ENCODE measurements at regions not wholly inside any gene's neighbourhood (a gene's known extent, or its start where the extent isn't known, plus 50 kb on each side); places are given as distances from the start of the nearest gene placed in this dataset.

- TF ChIP-seq, protein P1, sequence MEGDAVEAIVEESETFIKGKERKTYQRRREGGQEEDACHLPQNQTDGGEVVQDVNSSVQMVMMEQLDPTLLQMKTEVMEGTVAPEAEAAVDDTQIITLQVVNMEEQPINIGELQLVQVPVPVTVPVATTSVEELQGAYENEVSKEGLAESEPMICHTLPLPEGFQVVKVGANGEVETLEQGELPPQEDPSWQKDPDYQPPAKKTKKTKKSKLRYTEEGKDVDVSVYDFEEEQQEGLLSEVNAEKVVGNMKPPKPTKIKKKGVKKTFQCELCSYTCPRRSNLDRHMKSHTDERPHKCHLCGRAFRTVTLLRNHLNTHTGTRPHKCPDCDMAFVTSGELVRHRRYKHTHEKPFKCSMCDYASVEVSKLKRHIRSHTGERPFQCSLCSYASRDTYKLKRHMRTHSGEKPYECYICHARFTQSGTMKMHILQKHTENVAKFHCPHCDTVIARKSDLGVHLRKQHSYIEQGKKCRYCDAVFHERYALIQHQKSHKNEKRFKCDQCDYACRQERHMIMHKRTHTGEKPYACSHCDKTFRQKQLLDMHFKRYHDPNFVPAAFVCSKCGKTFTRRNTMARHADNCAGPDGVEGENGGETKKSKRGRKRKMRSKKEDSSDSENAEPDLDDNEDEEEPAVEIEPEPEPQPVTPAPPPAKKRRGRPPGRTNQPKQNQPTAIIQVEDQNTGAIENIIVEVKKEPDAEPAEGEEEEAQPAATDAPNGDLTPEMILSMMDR (IDR thresholded peaks at IDR 0.05): no peak
- Histone ChIP-seq H3K4me3 (no peak overlapping the region), H3K9me3 (no peaks in the 10 kb centered on the region), H3K4me1 (no peaks in the 10 kb centered on the region), H3K27me3 (no peaks in the 10 kb centered on the region), H3K36me3 (no peaks in the 10 kb centered on the region), H3K27ac (no peak overlapping the region)
- ATAC-seq (no peak), DNase-seq (no peak)
- intact Hi-C loops (cut with DNase I): no loop called here
- WGBS (ENCODE audit: insufficient coverage, low coverage, low lambda C conversion rate, missing lambda C conversion rate): 64% methylated on average over 1 of the region's 1 CpG
Measured at GRCh38 chrX:122586831-122587230, 597.2 kb upstream of the GRIA3 start.

- H3K4me1 ChIP-seq: no peaks in the 10 kb centered on the region
- H3K4me3 ChIP-seq: no peak overlapping the region
- no peaks in the 10 kb centered on the region for H3K9me3 ChIP-seq
- intact Hi-C loops (cut with DNase I): no loop called here
- TF ChIP-seq, protein P1 (IDR thresholded peaks at IDR 0.05): no peak
- no peak for TF ChIP-seq POLR2A (IDR thresholded peaks at IDR 0.05)
- ATAC-seq (no peak), DNase-seq (no peak)
- WGBS (ENCODE audit: insufficient coverage, low coverage, low lambda C conversion rate, missing lambda C conversion rate): 40% methylated on average over 2 of the region's 2 CpGs
- no peak overlapping the region for H3K27ac ChIP-seq
- no peaks in the 10 kb centered on the region for H3K36me3 ChIP-seq
- no peaks in the 10 kb centered on the region for H3K27me3 ChIP-seq
Measured at GRCh38 chrX:122591546-122591945, 592.5 kb upstream of the GRIA3 start.

DNA sequence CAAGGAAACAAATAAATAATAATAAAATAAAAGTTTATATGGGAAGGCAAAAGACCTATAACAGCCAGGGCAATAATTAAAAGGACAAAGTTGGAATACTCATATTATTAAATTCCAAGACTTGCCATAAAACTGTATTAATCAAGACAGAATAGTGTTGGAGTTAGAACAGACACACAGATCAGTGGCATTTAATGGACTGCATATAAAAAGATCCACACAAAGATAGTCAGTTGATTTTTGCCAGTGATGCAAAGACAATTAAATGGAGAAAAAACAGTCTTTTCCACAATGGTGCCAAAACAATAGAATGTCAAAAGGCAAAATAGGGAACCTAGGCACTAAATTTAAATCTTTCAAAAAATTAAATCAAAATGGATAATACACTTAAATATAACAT lies 587.1 kb upstream of the GRIA3 start:
- H3K36me3 ChIP-seq: no peaks in the 10 kb centered on the region
- H3K27ac ChIP-seq: no peak overlapping the region
- H3K4me1 ChIP-seq: no peaks in the 10 kb centered on the region
- H3K9me3 ChIP-seq: no peaks in the 10 kb centered on the region
- intact Hi-C loops (cut with DNase I): no loop called here
- DNase-seq (no peak), ATAC-seq (no peak)
- no peak overlapping the region for H3K4me3 ChIP-seq
- TF ChIP-seq POLR2A (IDR thresholded peaks at IDR 0.05): no peak
- TF ChIP-seq, protein P1 (IDR thresholded peaks at IDR 0.05): no peak
- H3K27me3 ChIP-seq: no peaks in the 10 kb centered on the region

DNA sequence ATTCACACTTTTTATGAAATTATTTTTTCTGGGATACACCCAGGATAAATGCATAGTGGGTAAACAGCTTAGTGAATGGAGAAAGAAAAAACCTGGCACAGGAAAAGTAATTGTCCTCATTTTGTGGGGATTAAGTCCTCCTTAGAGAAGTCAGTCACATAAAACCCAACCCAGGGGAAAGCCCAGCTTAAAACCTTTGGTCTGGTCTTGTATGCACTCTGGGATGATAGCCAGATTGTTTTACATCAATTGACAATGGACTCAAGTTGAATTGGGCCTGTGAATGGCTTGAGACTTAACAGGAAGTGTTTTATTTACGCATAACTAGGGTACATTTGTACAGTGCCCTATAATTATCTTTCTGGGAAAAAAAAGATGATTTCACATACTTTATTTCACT lies 561.3 kb upstream of the GRIA3 start:
- no peak for TF ChIP-seq POLR2A (IDR thresholded peaks at IDR 0.05)
- TF ChIP-seq, protein P1 (IDR thresholded peaks at IDR 0.05): no peak
- H3K9me3 ChIP-seq: no peaks in the 10 kb centered on the region
- H3K27ac ChIP-seq: no peak overlapping the region
- intact Hi-C loops (cut with DNase I): no loop called here
- no peaks in the 10 kb centered on the region for H3K27me3 ChIP-seq
- H3K36me3 ChIP-seq: no peaks in the 10 kb centered on the region
- H3K4me3 ChIP-seq: no peak overlapping the region
- ATAC-seq (peak; percentile 32 to 91 (median 70)), DNase-seq (no peak)
- H3K4me1 ChIP-seq: no peaks in the 10 kb centered on the region
- WGBS (ENCODE audit: insufficient coverage, low coverage, low lambda C conversion rate, missing lambda C conversion rate): 50% methylated on average over 1 of the region's 1 CpG

- 48% methylated on average over 2 of the region's 2 CpGs for WGBS (ENCODE audit: insufficient coverage, low coverage, low lambda C conversion rate, missing lambda C conversion rate)
- ATAC-seq: no peak
- TF ChIP-seq POLR2A (IDR thresholded peaks at IDR 0.05): no peak
- TF ChIP-seq, protein P1 (IDR thresholded peaks at IDR 0.05): no peak
Measured at GRCh38 chrX:122625239-122625638, 558.8 kb upstream of the GRIA3 start.

More at GRCh38 chrX:122625239-122625638, 558.8 kb upstream of the GRIA3 start:
- Histone ChIP-seq H3K4me1 (no peaks in the 10 kb centered on the region), H3K27me3 (no peaks in the 10 kb centered on the region), H3K4me3 (no peak overlapping the region), H3K9me3 (no peaks in the 10 kb centered on the region), H3K27ac (no peak overlapping the region), H3K36me3 (no peaks in the 10 kb centered on the region)
- intact Hi-C loops (cut with DNase I): no loop called here
- DNase-seq: no peak
